ENCODE measurements at regions not wholly inside any gene's neighbourhood (a gene's known extent, or its start where the extent isn't known, plus 50 kb on each side); places are given as distances from the start of the nearest gene placed in this dataset.

DNA sequence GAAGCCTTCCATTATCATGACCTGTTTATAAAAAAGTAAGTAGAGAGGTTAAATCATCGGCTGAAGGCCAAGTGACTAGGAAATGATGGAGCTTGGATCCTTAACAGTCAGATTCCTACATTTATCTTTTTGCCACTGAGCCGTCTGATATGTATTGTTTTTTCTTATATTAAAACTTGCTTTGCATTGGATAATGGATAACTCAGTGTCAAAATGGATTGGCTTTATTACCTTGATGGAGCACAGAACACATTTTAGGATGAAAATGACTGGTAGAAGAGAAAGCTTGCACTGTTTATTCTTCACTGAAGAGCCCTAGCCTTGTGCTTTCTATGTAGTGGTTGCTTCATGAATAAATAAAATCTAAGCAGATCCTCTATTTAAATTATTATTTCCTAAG, 54.2 kb upstream of the TSPAN5 start:
- Histone ChIP-seq H3K9me3 (no peaks in the 10 kb centered on the region), H3K27ac (no peak overlapping the region), H3K27me3 (no peaks in the 10 kb centered on the region), H3K4me1 (no peaks in the 10 kb centered on the region), H3K4me3 (no peak overlapping the region), H3K36me3 (no peaks in the 10 kb centered on the region)
- TF ChIP-seq, protein P1, sequence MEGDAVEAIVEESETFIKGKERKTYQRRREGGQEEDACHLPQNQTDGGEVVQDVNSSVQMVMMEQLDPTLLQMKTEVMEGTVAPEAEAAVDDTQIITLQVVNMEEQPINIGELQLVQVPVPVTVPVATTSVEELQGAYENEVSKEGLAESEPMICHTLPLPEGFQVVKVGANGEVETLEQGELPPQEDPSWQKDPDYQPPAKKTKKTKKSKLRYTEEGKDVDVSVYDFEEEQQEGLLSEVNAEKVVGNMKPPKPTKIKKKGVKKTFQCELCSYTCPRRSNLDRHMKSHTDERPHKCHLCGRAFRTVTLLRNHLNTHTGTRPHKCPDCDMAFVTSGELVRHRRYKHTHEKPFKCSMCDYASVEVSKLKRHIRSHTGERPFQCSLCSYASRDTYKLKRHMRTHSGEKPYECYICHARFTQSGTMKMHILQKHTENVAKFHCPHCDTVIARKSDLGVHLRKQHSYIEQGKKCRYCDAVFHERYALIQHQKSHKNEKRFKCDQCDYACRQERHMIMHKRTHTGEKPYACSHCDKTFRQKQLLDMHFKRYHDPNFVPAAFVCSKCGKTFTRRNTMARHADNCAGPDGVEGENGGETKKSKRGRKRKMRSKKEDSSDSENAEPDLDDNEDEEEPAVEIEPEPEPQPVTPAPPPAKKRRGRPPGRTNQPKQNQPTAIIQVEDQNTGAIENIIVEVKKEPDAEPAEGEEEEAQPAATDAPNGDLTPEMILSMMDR (IDR thresholded peaks at IDR 0.05), result no peak
- no peak for TF ChIP-seq POLR2A (IDR thresholded peaks at IDR 0.05)
- no peak for DNase-seq

DNA sequence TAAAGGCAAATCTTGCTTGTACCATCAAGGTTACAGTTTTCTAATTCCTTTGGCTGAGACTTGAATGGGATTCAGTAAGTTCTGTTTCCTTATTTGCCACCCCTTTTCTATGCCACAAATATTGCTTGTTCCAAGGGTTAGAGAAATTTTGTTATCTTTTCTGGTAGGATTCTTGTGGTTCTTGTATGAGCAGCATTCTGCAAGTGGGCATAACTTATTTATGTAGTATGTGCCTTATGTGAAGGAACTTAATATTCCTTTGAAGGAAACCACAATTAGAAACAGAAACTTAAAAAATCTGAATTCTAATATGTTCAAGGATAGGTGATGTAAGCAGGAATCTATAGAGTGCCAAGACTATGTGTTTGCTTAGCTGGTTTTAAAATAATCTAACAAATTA, 53.1 kb upstream of the TSPAN5 start:
- Histone ChIP-seq H3K27me3 (no peaks in the 10 kb centered on the region), H3K36me3 (no peaks in the 10 kb centered on the region), H3K9me3 (no peaks in the 10 kb centered on the region), H3K4me1 (no peaks in the 10 kb centered on the region), H3K4me3 (no peak overlapping the region), H3K27ac (no peak overlapping the region)
- no peak for TF ChIP-seq POLR2A (IDR thresholded peaks at IDR 0.05)
- TF ChIP-seq, protein P1 (IDR thresholded peaks at IDR 0.05), result no peak
- DNase-seq, result no peak

DNA sequence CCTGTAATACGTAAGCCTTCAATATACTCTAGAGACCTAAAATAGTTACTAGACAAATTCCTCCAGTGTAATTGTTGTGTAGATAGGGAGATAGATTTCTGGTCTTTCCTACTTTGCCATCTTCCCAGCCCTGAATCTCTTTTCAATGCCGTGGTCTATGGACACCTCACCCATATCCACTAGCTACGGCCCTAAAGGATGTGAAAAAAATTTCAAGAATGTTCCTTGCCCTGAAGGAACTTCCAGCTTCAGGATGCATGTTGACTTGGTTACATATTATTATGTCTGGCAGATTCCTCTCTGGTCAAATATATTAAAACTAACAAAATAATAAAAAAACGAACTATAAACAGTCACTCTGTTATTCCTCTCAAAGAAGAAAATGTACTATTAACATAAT, 52.4 kb upstream of the TSPAN5 start:
- Histone ChIP-seq H3K9me3 (no peaks in the 10 kb centered on the region), H3K4me1 (no peaks in the 10 kb centered on the region), H3K27ac (no peak overlapping the region), H3K36me3 (no peaks in the 10 kb centered on the region), H3K4me3 (no peak overlapping the region), H3K27me3 (no peaks in the 10 kb centered on the region)
- TF ChIP-seq, protein P1 (IDR thresholded peaks at IDR 0.05), result no peak
- TF ChIP-seq POLR2A (IDR thresholded peaks at IDR 0.05), result no peak
- DNase-seq, result no peak

Small RNAs in the stretch of these regions (small RNA-seq; reads per million reads assigned to genes)
- gene AC114811.1, result 0 reads per million in 2 donors
